Left lobe of liver (tissue), 2 donors: ENCODE measurements at regions not wholly inside any gene's neighbourhood (a gene's known extent, or its start where the extent isn't known, plus 50 kb on each side); places are given as distances from the start of the nearest gene placed in this dataset.

Experiments used
- ATAC-seq: fragments of 200-7000 bp; cut with Tn5 transposase; one replicate; pipeline ENCODE4 v1.9.1; 2020; ENCODE audit warnings: mild to moderate bottlenecking, moderate library complexity
- DNase-seq: peaks from one replicate; pipeline ENCODE4 v3.0.0-alpha.2; 2020; ENCODE audit warnings: low spot score
- donor health status: DM: no; HTN: no; CAD: no; lungs with moderate emphysema.
- donor health status: DM: no; HTN: yes; CAD: no.

DNA sequence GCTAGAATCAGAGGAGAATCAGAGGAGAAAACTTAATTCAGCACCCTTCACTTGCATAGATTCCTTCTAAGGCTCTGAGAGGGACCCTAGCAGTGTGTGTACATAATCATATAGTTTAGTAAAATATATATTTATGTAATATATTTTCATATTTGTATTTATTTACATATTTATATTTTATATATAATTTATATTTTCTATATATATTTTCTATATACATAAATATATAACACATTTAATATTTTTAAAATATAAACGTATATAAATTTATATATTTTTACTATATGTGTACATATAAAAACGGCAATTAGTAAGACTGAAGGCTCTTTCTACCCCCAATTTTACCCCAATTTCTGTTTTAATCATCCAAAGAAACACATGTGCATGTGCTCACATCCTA, 80.3 kb downstream of the NXPE2 start:
- no peak for ATAC-seq
- DNase-seq: no peak

DNA sequence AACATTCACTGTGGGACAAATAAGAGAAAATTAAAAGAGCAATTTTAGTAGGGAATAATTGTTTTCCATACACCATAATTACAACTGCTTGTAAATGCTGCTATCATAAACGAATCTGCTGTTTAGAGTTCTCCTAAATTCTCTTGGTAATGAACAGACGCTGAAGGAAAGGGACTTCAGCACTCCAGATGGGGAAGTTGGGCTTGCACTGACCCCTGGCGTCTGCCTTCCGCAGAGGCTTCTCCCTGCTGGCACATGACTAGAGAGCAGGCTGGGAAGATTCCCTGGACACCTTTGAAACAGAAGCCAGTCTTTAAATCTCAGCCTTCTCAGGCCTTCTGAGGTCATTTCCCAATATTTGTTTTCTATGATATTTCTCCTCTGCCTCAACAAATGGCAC, 84.1 kb downstream of the NXPE2 start:
- peak; percentile 56 for DNase-seq
- peak; percentile 97 for ATAC-seq

DNA sequence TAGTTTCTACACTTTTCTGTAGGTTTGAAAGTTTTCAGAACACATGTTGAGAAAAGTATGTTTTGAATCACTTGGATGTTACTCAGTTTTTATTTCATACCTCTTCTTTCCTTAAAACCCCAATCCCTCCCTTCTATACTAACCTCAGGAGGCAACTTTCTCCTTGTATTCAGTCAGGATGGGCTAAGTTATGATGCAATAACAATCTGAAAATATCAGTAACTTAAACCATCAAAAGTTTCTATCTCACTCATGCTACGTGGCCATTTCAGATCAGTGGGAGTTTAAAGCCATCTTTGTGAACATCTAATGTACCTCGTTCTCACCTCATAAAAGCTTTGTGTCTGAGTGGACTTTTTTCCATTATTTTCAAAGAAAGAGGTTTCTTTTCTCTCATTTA, 86.2 kb downstream of the NXPE2 start:
- DNase-seq (no peak), ATAC-seq (no peak)

DNA sequence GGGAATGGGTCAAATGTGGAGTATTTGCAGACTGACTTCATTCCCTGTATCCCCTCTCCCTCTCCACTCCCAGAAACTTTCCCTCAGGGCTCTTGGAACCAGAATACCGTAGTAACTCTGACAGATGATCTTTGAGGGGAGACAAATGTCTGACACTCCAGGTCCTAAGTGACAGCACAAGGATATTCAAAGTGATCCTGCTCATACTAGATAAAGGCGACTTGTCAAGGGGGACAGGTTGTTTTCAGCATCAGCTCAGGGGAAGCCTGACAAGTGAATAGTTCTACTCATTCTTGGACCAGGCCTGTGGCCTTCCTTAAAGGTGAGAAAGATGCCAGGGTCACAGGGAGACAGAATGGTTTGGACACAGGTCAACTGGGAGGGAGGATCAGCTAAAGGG, 92.8 kb downstream of the NXPE2 start:
- DNase-seq (no peak), ATAC-seq (no peak)

DNA sequence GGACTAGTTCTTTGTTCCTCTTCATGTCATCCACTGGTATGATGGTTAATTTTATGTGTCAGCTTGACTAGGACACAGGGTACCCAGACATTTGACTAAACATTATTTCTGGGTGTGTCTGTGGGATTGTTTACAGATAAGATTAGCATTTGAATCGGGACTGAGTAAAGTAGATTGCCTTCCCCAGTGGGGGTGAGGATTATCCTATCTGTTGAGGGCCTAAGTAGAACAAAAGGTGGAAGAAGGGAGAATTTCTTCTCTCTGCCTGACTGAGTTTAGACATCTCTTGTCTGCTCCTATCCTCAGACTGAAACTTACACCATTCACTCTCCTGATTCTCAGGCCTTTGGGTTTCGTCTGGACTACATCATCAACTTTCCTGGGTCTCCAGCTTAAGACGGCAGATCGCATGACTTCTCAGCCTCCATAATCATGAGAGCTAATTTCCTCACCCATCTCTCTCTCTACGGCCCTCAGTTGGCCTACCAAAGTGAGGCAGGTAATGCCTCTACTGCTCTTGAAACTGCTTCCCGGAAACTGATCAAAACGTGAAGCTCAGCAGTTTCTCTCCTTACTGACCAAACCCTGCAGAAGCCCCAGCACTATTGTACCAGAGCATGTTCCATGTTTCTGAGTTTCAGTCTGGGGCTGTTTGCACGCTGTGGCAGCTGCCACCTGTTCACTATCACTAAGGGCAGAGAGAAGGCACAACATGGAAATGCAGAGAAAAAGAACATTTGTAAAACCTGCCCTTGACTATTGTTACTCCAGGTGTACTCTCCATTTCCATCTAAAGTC, 95.4 kb downstream of the NXPE2 start:
- ATAC-seq (no peak), DNase-seq (no peak)

DNA sequence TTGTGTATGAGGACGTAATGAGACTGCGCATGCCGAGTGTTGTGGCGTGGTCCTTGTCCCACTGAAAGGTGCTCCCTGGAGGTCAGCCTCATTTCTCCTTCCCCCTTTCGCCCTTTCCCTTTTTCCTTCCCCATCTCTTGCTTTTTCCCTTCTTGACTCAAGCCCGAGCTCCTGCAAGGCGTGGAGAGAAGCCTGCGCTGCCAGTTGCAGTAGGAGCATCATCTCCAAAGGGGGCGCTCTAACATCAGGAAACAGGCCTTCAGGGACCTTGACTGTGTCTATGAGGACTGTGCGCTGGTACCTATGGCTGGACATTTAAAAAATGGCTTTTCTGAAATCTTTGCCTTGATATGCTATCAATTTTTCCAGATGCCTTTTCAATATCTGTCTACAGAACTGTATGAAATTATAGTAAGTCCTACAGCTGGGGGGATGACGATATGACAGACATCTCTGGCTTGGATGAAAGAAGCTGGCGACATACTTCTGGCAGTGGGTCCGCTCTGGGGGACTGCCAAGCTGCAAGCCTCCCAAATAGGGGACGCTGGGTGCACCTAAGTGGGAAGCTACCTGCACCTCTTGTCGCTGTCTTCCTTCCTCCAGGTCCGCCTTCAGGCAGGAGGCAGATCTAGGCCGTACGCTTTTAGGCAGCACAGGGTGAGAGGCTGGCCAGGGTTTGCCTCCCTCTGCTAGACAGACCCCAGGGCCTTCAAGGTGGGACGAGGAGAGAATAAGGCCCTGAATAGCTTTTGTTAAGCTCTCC, 96.5 kb downstream of the NXPE2 start:
- ATAC-seq (peak; percentile 38), DNase-seq (no peak)

DNA sequence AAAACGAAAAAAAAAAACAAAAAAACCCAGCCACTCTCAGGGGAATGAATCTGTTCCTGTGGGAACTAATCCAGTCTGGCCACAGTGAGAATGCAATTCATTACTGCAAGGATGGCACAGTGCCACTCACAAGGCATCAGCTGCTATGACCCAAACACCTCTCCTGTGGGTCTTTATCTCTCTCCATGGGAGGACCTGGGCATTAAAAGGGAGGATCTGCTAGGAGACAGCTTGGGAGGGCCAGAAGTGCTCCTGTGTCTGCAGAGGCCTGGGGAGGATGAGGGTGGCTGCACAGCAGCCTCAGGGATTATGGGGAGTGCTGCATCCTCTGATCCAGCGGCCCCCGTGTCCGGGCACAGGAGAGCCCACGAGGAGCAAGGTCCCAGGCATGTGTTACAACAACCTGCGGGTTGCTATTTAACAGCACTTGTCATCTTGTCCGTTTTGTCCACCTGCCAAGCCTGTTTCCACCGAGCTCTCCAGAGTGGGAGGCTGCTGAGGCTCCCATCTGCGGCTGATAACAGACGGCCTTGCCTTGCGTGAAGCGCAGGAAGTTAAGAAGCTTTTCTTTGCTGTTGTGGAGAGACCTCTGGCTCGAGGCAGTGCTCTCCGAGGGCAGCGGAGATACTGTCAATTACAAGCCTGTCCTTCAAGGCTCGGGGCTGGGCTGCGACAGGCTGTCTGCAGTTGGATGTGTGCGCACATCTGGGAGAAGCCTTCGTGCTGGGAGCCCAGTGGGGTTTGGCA, 97.7 kb downstream of the NXPE2 start:
- no peak for ATAC-seq
- no peak for DNase-seq

DNA sequence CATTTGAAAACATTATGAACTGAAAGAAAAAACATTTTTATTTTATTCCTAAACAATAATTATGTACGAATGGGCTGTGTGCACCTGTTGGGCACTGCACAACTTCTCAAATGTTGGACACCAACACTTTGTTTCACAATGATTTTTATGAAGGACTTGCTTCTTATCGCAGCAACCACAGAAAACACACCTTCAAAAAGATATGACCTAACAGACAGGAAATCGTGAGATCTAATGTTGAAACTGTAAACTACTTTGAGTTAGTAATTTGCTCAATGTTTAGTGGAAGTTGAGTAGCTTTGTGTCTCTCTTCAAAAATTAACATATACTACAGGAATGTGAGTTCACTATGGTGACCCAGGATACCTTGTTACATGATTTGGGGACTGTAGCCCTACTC, 98.6 kb downstream of the NXPE2 start:
- no peak for DNase-seq
- ATAC-seq: no peak

DNA sequence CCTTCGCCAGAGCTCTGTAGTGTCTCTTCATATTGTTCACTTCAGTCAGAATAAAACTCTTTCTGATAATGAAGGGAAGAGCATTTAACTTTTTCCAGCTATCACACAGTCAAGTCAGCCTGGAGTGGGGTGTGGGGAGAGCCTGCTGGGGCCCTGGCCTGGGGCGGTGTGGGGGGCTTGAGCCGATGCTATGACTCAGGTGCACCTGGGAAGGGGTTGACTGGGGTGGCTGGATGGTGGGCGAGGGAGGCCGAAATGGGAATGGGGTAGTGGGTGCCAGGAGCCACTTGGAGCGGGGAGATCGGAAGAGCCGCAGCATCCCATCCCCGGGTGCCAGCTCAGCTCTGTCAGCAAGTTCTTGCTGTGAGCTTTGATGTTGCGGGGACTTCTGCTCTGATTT, 100.9 kb downstream of the NXPE2 start:
- DNase-seq (no peak), ATAC-seq (no peak)

DNA sequence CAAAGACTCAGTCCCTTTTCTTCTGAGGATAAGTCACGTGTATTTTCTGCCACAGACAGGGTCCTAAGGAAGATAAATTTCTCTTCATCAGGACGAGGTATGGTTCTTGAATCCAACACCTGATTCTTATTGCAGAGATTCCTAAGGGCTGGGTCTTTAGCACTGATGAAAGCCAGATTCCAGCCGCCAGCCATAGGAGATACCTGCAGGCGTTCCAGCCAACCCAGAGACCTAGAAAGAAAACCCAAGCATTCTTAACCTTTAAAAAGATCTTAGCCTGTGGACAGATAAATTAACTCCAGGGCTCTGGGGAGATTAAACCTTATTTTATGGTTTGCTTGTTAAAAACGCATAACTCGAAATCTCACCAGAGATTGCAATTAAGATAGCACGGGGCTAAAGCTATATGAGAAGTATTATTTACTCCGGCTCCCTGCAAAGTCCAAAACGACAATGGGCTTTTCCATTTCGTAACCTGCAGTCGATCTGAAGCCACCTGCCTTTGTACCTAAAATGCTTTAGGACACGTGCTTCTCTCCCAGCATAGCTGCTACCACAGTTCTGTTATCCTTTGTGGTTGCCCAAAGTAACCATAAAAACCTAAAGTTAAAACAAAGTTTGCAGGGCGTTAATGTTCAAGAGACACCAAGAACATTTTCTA, 104.5 kb downstream of the NXPE2 start:
- DNase-seq (no peak), ATAC-seq (no peak)

DNA sequence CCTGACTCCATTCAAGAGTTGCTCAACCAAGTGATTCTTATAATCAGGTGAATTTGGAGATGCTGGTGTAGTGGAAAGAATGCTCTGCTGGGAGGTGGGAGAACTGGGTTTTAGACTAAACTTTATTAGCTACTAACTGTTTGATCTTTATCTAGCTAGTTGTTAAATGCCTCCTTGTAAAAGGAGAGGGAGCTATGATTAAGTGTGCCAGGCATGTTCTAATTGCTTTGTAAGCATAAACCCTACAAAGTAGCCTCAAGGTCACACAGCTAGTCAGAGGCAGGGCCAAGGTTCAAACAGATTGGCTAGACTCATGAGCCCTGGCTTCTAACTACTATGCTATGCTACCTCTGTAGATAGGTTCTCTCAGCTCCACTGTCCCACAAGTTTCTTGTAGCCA, 105.5 kb downstream of the NXPE2 start:
- ATAC-seq (peak; percentile 53), DNase-seq (no peak)

DNA sequence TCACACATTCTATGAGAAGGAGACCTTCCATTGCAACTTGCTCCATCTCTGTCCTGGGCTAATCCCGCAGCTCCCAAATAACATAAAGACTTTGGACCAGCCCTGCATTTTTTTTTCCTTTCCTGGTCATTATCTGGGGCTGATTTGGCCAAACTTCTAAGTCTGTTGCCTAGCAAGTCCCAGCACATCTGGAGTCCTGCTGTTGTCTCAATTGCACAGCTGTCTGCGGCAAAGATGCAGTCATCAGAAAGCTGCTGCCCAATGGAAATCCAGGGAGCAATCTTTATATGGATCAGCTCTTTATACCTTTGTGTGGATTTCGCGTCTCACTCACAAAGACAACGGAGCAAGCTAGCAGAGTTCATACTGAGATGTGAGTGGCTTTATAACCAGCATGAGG, 105.9 kb downstream of the NXPE2 start:
- ATAC-seq: no peak
- DNase-seq: no peak

DNA sequence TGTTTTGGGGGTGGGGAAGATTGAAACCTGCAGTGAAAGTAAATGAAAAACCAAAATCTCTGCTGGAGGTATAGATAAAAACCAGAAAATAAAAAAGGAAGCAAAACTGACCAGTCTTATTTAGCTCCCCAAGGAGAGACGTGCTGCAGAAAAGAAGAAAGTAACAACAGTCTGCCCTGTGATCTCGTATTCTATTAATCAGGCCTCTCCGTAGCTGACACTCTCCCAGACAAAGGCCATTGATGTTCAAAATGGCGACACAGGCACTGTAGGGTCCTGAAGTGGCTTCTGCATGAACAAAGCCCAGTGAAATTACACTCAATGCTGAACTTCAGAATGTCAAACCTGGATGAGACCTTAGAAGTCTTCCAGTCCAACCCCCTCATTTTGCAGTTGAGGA, 106.6 kb downstream of the NXPE2 start:
- no peak for DNase-seq
- ATAC-seq: no peak

DNA sequence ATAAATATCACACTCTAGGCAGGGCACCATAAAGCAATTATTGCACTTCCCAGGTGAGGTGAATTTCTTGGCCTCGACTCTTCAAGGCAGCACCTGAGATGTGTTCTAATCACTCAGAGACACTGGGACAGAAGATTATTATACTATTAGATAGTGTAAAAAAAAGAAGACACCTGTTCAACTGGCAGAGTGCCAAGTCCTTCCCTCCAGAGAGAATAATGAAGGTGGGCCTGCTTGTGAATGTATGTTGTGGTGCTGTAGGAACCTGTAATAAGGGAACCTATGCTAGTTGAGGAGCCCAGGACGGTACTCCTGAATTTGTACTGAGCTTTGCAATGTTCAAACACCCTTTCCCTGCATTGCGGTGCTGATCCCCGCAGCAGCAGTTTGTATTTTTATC, 107.5 kb downstream of the NXPE2 start:
- DNase-seq (no peak), ATAC-seq (no peak)

DNA sequence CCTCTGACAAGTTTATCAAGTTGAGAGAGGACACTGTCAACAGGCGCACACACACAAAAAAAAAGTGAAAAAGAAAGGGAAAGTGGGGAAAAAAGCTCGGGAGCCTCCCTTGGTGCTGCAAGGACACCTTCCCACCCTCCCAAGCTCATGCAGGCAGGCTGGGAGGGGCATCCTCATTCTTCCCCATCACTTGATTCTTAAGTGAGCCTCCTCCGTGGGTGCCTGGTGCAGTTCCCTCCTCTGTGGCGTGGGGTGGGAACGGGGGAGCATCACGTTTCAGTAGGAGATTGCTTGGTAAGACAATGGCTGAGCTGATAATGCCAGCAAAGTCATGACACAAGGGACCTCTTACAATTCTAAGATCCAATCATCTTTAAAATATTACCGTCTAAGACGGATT, 108.8 kb downstream of the NXPE2 start:
- ATAC-seq (no peak), DNase-seq (no peak)

DNA sequence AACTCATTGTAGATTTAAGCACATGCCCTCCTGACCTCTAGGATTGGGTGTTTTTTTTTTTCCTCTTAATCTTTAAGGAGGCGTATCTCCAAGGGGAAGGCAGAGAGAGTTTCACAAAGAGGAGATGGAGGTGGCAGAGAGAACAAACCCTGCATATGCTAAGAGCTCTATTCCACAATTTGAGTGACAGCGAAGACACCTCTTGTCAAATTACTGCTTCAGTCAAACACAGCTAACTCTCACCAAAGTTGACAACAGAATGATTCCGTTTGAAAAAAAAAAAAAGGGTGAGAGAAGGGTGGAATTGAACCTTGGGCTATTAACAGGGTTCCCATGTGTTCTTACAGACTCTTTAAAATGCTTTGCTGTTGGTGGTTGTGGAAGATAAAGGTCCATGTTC, 112.6 kb downstream of the NXPE2 start:
- DNase-seq: no peak
- ATAC-seq: no peak

DNA sequence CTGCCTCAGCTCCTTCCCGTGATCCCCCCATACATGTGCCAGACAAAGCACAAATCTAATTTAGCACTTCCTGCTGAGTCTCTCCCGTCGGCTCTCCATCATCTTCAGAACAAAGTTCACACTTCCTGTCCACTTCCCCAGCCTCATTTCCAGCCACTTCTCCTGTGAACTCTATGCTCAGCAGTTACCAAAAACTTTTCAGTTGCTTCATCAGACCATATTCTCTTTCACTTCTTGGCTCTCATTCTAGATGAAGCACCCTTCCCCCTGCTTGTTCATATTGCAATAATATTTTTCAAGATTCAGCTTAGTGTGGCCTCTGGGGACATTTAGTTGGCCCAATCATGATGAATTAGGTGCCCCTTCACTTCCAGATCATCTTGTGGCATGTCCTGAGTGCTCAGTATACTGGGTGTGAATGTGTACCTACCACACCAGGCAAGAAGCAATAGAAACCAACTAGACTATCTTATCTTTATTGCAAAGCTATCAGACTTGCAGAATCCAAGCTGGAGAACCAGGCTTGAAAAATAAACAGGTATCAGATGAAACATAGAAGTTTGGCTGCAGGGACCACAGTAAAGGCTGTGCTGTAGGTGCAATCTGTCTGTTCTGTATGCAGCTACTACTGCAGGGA, 115.8 kb downstream of the NXPE2 start:
- DNase-seq (no peak), ATAC-seq (no peak)

DNA sequence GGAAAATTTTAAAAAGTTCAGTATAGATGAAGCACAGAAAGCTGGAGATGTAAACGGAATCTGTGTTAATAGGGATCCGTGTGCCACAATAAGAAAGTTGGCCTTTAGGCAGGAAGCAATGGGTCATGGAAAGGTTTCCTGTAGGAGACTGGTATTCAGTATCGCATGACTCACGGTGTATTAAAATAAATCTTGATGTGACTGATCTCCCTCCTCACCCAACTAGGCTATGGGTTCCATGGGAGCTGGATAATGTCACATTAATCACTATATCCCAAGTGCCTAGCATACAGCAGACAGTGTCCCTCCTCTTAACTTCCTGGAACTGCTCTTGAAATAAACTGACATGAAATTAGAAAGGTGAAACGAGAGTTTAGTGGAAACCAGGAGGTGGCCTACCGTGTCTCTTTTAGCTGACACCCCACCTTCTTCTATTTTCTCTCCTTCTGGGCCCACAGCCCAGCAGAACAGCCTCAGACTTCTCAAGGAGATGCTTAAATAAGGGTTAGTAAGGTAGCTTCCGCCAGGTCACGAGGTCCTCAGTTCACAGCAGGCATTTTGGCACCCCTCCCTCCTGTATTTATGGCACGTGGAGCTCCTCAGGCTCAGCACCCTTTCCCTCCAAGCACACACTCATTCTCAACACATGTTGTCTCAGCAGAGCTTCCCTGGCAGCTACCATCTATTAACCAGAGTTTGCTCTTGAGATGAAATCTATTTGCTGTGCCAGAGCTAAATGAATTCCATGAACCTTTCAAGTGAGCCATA, 118.8 kb downstream of the NXPE2 start:
- DNase-seq (no peak), ATAC-seq (no peak)

DNA sequence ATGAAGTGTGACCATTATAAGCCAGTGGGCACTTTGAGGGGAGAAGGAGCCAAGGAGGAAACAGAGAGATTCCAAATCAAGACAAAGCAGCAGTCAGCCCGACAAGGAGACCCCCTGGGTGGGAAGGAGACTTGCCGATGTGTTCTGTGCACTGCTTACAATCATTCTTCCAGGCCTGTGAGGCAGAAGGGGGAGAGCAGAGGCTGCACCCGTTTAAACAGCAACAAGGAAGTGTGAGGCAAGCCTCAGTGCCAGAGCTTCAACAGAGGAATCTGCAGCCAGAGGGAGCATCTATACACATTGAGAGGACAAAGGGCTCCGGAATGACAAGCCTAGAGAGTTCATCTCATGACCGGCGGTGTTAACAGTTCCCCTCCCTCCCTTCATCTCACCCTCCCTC, 121.1 kb downstream of the NXPE2 start:
- ATAC-seq (no peak), DNase-seq (no peak)

DNA sequence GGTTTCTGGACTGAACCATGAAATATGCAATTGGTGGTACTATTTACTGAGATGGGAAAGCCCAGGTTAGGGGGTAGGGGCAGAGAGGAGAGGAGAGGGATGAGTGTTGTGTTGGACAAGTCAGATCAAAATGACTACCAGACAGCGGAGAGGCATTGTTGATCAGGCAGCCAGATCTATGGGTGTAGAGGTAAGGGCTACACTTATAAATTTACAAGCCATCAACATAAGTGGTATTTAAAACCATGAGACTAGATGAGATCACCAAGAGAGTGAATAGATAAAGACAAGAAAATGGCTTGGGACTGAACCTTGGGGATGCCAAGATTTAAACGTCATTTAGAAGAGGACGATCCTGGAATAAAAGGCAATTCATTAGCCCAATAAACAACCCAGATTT, 123.4 kb downstream of the NXPE2 start:
- DNase-seq (no peak), ATAC-seq (no peak)
